ENCODE measurements at regions not wholly inside any gene's neighbourhood (a gene's known extent, or its start where the extent isn't known, plus 50 kb on each side); places are given as distances from the start of the nearest gene placed in this dataset.

- DNase-seq (ENCODE audit: low read depth): no peak
- no peak overlapping the region for H3K4me3 ChIP-seq (ENCODE audit: low read depth, low read length)
- no peak for TF ChIP-seq CTCF (conservative IDR thresholded peaks at IDR 0.05; ENCODE audit: low read depth, low read length)
Measured at GRCh38 chr9:129232839-129233591, 55.0 kb upstream of the IER5L start.

GRCh38 chr9:129231759-129232158 lies 53.7 kb upstream of the IER5L start:
- no peak for DNase-seq (ENCODE audit: low read depth)
- no peak for TF ChIP-seq CTCF (conservative IDR thresholded peaks at IDR 0.05; ENCODE audit: low read depth, low read length)
- H3K4me3 ChIP-seq (ENCODE audit: low read depth, low read length): no peak overlapping the region

GRCh38 chr9:129231022-129231739 lies 53.1 kb upstream of the IER5L start:
- DNase-seq (ENCODE audit: low read depth): no peak
- no peak for TF ChIP-seq CTCF (conservative IDR thresholded peaks at IDR 0.05; ENCODE audit: low read depth, low read length)
- no peak overlapping the region for H3K4me3 ChIP-seq (ENCODE audit: low read depth, low read length)

- DNase-seq (ENCODE audit: low read depth): no peak
Measured at GRCh38 chr9:129230302-129230701, 52.2 kb upstream of the IER5L start.

More at GRCh38 chr9:129230302-129230701, 52.2 kb upstream of the IER5L start:
- no peak for TF ChIP-seq CTCF (conservative IDR thresholded peaks at IDR 0.05; ENCODE audit: low read depth, low read length)
- no peak overlapping the region for H3K4me3 ChIP-seq (ENCODE audit: low read depth, low read length)
